ENCODE measurements at regions not wholly inside any gene's neighbourhood (a gene's known extent, or its start where the extent isn't known, plus 50 kb on each side); places are given as distances from the start of the nearest gene placed in this dataset.

DNA sequence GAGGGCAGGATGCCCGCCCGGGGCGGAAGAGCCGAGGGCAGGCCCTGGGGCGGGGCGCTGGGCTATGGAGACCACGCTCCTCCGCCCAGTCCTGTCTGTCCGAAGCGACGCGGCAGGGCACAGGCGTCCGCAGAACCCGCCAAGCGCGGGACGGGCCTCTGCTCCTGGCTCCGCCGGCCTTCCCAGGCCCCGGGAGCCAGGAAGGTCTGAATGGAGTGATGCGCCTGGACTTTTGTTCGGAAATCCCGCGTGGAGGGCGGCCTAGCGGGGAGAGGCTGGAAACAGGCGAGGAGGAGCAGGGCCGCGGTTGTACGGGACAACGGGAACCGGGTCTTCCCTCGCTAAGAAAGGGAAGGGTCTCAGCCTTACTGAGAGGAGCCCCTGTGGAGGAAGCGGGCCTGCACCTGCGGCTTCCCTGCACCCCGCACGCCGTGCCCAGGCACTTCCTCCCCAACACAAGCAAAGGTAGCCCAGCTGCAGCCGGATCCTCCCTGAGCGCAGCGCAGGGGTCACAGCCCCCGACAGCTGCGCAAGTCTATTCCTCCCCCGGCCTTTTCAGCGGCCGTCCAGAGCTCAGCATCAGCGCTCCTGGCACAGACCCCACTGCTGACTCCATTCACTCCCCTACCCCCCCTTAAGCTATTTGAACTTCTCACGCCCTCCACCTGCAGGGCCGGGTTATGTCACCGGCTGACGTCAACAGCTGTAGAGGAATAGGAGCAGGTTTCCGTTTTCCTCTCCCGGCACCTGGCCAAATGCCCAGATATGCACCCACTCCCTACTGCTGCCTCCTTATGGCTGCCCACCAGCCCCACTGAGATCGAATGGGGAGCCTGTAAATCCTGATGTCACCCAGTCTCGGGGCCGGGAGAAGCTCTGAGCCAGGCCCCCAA, 143.2 kb upstream of the RET start:
- DNase-seq = no peak

- DNase-seq = no peak
Observed at GRCh38 chr10:42934351-42934811, 142.5 kb upstream of the RET start.

DNA sequence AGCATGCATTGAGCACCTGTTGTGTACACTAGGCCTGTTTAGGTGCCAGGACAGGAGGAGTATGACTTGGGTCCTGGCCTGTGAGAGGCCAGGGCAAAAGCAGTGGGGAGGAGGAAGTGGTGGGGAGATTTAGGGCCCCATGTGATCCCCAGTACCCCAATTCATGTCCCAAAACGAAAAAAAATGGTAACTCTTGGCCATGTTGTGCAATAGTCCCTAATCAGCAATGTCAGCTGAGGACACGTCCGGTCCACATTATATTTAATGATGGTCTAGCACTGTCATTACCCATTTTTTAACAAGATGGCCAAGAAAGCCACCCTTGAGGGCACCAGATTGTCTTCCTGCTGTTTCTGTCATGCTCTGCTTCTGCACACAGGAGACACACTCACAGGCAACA, 142.0 kb upstream of the RET start:
- no peak for DNase-seq

DNA sequence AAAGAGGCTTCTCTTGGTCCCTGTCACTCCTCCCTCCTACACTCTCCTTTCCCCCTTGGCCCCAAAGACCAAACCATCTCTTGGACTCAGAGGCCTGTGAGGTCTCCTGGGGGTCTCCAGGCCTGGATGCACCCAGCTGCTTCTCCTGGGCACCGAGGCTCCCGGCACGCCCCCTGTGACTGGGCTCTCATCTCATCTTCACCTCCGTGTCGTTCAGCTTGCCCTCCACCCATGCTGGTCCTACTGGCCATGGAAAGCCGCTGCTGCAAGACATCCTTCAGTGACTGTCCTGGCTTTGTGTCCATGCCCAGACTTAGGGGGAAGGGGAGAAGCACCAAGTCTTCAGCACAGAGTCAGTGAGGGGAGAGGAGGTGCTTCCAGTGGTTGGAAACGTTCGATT, 141.4 kb upstream of the RET start:
- no peak for DNase-seq

- no peak for DNase-seq
Observed at GRCh38 chr10:42936580-42936979, 140.3 kb upstream of the RET start.

DNA sequence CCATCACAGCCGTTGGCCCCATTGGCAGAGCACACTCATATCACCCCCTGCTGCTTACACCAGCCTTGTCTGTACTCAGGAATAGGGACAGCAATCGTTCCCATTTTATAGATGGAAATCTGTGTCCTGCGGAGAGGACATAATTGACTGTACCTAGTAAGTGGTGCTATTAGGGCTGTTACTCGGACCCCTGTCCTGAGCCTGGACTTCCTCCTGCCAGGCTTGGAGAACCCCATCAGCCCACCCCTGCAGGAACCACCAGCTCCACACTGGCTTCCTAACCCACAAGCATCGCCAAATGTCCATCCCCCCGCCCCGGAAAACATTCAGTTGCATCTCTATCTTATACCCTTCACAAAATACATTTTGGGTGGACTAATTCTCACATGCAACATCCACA, 139.8 kb upstream of the RET start:
- DNase-seq = no peak

- no peak for DNase-seq
Observed at GRCh38 chr10:42937649-42938180, 139.2 kb upstream of the RET start.

DNA sequence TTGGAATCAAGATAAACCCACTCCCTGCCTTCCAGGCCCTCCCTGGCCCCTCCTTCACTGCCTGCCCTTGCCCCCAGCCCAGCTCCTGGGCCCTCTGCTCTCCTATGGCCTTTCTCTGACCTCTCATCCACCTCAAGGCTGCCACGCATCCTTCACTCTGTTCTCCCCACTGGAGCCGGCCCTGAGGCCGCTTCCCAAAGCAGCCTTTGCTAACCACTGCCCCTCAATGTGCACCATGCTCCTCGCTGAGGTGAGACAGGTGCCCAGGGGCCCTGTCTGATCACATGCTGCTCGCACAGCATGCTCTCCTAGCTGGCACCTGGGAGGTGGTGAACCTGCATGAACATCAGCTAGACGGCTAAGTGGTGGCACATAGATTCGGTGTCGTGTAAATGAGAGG, 138.5 kb upstream of the RET start:
- DNase-seq = no peak

DNA sequence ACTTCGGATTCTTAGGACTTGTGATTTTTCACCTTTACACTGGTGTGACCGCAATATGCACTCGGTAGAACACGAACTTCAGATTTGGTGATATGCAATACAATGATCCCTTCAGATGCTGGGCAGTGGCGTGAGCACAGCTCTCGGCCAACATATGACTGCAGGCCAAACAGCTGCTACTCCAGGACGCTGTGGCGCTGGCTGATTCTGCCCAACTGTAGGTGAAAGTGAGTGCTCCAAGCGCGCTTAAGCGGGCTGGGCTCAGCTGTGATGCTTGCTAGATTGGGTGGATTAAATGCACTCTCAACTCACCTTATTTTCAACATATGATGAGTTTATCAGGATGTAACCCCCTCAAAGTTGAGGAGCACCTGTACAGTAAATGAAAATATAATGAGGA, 137.6 kb upstream of the RET start:
- no peak for DNase-seq

GRCh38 chr10:42939685-42940366, 137.0 kb upstream of the RET start:
- DNase-seq = no peak

DNA sequence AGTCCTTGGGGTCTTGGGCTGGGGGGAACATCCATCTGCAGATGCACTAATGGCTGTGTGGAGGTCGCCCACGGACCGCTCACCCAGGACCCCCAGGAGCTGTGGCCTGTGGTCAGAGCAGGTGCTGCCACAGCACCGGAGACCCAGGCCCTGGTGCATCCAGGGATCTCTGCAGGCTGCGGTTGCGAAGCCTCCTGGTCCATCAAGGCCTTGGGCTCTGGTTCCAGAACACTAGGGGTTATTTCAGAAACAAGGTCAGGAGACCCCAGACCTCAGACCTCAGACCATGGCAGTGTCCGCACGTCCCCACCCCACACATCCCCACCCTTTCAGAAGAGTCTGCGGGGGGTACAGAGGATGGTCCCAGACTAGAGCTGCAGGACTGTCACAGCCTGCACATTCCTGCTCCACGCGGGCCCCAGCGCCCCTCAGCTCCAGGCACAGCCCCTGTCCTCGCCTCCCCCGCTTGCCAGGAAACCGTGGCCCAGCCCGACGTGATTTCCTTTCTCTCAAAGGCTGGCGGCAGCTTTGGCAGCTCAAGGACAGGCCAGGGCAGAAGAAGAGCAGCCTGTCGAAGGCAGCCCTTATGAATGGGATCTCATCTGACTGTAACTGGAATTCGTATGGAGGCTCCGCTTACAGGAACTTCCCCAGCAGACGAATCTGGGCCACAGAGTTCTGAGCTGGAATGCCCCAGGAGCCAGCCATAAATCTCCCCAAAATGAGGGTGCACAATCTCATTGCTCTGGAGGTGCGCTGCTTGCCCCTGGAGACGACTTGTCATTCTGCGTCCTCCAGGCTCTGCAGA, 136.2 kb upstream of the RET start:
- DNase-seq = no peak

DNA sequence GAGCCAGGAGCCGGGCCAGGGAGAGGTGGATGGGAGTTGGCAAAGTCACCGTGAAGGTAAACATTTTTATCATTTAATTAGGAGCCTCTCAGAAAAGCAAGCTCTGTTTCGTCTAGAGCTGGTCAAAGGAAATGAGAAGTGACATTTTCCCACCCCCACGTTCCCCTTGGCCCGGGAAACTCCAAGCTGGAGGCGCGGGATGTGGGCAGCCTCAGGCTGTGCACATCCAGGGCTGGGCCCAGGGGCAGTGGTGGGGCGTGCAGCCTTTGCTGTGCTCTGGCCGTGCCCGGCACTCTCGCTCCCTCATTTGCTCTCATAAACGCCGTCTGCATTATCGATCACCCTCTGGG, 135.6 kb upstream of the RET start:
- no peak for DNase-seq

- DNase-seq = no peak
Observed at GRCh38 chr10:42941790-42942189, 135.1 kb upstream of the RET start.

GRCh38 chr10:42942279-42942950, 134.5 kb upstream of the RET start:
- DNase-seq = no peak

DNA sequence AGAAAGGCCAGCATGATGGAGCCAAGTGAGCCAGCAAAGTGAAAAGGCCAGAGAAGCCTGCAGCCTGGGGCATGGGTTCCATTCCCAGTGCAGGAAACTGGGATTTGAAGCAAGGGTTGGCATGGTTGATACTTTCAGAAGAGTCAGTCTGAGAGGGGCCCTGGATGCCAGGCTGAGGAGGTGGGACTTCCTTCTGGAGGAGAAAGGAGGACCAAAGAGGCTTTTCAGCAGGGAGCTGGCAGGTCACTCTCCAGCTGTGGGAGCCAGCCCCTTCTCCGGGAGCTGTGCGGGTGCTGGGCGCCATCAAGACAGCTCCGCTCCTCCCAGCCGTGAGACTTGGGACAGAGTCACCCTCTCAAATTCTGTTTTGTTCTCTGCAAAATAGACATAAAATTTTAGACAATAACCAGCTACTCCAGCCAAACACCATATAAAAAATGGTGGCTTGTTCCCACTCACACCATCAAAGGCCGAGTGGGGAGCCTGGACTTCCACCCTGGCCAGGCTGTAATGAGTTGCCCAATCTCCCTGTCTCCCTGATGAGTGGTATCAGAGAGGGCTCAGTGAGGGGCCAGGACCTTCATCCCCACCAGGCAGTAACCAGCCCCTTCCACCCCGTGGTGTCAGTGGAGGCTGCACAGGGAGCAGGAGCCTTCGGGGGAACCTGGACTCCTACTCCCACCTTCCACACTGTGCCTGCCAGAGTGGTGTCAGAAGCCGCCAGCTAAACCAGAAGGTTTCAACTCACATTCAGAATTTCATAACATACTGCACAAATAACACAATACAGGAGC, 133.6 kb upstream of the RET start:
- DNase-seq = no peak

GRCh38 chr10:42948040-42948439, 128.8 kb upstream of the RET start:
- no peak for DNase-seq

DNA sequence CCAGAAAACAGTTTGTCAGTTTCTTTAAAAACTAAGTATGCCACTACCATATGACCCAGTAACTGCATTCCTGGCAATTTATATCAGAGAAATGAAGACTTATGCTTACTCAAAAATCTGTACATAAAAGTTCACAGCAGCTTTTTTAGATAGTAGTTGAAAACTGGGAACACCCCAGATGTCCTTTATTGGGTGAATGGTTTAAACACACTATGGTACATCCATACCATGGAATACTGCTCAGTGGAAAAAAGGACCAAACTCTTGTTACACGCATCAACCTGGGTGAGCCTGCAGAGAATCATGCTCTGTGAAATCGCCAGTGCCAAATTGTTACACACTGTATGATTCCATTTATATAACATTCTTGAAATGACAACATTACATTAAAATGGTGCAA, 127.6 kb upstream of the RET start:
- no peak for DNase-seq

DNA sequence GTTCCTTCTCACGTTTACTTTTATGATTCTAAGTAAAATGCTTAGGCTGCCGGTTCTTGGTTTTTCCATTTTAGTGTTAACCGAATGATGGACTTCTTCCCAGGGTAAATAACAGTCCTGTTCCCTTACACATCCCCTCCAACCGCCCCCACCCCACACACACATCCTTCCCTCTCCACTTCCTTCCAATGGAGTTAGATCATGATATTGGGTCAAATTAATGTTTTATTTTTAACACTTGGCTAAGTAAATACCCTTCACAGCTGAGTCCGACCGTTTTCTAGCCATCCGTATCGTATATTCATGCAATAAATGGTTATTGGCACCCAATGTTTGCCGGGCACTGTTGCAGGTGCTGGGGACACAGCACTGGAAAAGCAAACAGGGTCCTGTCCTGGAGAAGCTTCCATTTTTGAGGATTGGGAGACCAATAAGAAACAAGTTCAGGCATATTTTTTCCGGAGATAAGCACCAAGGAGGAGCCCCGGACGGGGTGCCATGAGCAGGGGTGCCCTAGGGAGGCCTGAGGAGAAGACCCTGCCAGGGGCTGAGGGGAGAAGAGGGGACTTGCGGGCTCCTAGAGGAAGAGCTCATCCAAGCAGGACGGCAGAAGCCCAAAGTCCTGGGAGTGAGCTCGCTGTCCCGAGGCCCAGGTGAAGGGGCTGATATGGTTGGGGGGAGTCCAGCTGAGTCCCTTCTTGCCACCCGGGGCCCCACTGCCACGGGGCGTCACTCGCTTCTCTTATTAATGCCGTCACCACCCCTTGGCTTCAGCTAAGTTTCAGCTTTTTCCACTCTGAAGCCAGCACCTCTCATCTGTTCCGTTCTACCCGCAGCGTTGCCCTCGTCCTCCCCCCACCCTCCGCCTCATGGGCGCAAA, 126.0 kb upstream of the RET start:
- DNase-seq = no peak

GRCh38 chr10:42951486-42952251, 125.2 kb upstream of the RET start:
- no peak for DNase-seq

GRCh38 chr10:42952349-42952748, 124.5 kb upstream of the RET start:
- DNase-seq = no peak

Data from MV-4-11 (cell line).